SK-N-SH (cell line): ENCODE measurements at regions not wholly inside any gene's neighbourhood (a gene's known extent, or its start where the extent isn't known, plus 50 kb on each side); places are given as distances from the start of the nearest gene placed in this dataset.

Experiments
- CHD2 ChIP-seq: fragments of 150-350 bp; IDR thresholded peaks from 2 replicates; pipeline ENCODE4 v1.6.1; 2018; ENCODE audit warnings: low read length; ENCODE audit not compliant: partially characterized antibody
- CTCF ChIP-seq: fragments of 200-600 bp; sonication (generic); IDR thresholded peaks from 2 replicates; pipeline ENCODE4 v1.6.1; 2017; ENCODE audit warnings: antibody characterized with exemption, mild to moderate bottlenecking, moderate library complexity
- GABPA ChIP-seq: IDR thresholded peaks from 2 replicates; pipeline ENCODE4 v1.4.0; 2012; ENCODE audit warnings: low read depth, mild to moderate bottlenecking
- NRF1 ChIP-seq: IDR thresholded peaks from 2 replicates; pipeline ENCODE4 v1.6.1; 2012; ENCODE audit warnings: low read depth, mild to moderate bottlenecking, low read length
- POLR2AphosphoS5 ChIP-seq: IDR thresholded peaks from 2 replicates; pipeline ENCODE4 v1.6.1; 2012; ENCODE audit warnings: low read depth, low read length
- RAD21 ChIP-seq: IDR thresholded peaks from 2 replicates; pipeline ENCODE4 v1.6.1; 2012; ENCODE audit warnings: mild to moderate bottlenecking, low read length
- TCF12 ChIP-seq: IDR thresholded peaks from 2 replicates; pipeline ENCODE4 v1.4.0; 2012
- YY1 ChIP-seq: IDR thresholded peaks from 2 replicates; pipeline ENCODE4 v1.4.0; 2012; ENCODE audit warnings: low read depth, mild to moderate bottlenecking

- TF ChIP-seq CHD2 (no peak), POLR2AphosphoS5 (no peak), CTCF (no peak), RAD21 (no peak), TCF12 (no peak), NRF1 (no peak), GABPA (no peak), YY1 (no peak)
These were observed 517.8 kb upstream of the DAB2 start for GRCh38 chr5:39942606-39943005.
